OCI-LY1 (cell line): ENCODE measurements at regions not wholly inside any gene's neighbourhood (a gene's known extent, or its start where the extent isn't known, plus 50 kb on each side); places are given as distances from the start of the nearest gene placed in this dataset.

Experiments used
- EZH2 ChIP-seq: fragments of 200-600 bp; sonication (generic), shearing (Covaris generic); IDR thresholded peaks from 2 replicates; pipeline ENCODE4 v1.8.0; 2017; ENCODE audit warnings: borderline replicate concordance, mixed run types, mild to moderate bottlenecking, antibody characterized with exemption, low read length, moderate library complexity, mixed read lengths
- TF ChIP-seq, protein P1 (sequence below): fragments of 200-600 bp; sonication (generic), shearing (Covaris generic); IDR thresholded peaks from 2 replicates; pipeline ENCODE4 v1.5.1; 2017; ENCODE audit warnings: mild to moderate bottlenecking, antibody characterized with exemption, low read length, moderate library complexity, mixed read lengths

DNA sequence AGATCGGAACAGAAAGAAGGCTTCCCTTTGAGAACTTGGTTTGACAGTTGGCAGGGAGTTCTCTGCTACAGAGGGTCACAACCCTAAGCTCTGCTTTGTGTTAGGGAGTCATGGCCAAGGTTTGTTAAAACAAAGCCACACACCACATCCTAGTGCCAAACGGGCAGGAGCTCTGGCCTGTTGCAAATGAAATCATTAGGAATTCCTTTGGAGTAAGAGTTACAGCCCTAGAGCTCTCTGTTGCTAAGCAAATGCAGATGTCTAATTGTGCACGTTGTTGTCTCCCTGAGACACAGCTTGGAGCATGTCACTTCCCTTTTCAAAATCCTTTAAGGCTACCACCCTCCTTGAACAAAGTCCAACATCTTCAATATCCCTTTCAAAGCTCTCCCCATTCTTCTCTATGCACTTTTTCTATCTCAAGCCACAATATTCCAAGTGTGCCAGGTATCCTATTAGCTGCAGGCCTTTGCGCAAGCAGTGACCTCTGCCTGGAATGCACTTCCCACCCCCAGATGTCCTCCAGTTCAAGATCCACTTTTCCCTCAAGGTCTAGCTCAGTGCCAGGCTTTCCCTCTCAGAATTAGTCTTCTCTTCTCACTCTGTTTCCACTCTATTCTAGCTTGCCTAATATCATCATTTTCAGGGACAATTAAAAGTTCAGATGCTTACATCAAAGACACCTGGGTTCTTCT is 253.7 kb upstream of the POU2AF2 start:
- TF ChIP-seq, protein P1, sequence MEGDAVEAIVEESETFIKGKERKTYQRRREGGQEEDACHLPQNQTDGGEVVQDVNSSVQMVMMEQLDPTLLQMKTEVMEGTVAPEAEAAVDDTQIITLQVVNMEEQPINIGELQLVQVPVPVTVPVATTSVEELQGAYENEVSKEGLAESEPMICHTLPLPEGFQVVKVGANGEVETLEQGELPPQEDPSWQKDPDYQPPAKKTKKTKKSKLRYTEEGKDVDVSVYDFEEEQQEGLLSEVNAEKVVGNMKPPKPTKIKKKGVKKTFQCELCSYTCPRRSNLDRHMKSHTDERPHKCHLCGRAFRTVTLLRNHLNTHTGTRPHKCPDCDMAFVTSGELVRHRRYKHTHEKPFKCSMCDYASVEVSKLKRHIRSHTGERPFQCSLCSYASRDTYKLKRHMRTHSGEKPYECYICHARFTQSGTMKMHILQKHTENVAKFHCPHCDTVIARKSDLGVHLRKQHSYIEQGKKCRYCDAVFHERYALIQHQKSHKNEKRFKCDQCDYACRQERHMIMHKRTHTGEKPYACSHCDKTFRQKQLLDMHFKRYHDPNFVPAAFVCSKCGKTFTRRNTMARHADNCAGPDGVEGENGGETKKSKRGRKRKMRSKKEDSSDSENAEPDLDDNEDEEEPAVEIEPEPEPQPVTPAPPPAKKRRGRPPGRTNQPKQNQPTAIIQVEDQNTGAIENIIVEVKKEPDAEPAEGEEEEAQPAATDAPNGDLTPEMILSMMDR, result no peak
- no peak for TF ChIP-seq EZH2
